GM23248 (cell line): ENCODE measurements at regions not wholly inside any gene's neighbourhood (a gene's known extent, or its start where the extent isn't known, plus 50 kb on each side); places are given as distances from the start of the nearest gene placed in this dataset.
A peak's percentile ranks its signal among the peaks of the same experiment; 100 is the strongest.

Experiments used
- DNase-seq: peaks from one replicate; pipeline ENCODE4 v3.0.0-alpha.2; 2015
- H2AFZ ChIP-seq: fragments of 200-600 bp; sonication (generic); 2 replicates; pipeline ENCODE4 v1.6.1; 2016; ENCODE audit warnings: antibody characterized with exemption
- H3F3A ChIP-seq: fragments of 200-600 bp; sonication (generic); 2 replicates; pipeline ENCODE4 v1.6.1; 2016; ENCODE audit warnings: mild to moderate bottlenecking, antibody characterized with exemption, mixed run types; ENCODE audit not compliant: insufficient read depth
- H3K27ac ChIP-seq: fragments of 200-600 bp; sonication (generic); 2 replicates; pipeline ENCODE4 v1.5.1; 2016; ENCODE audit warnings: mild to moderate bottlenecking
- H3K27me3 ChIP-seq: fragments of 200-600 bp; sonication (generic); replicated peaks from 2 replicates; pipeline ENCODE4 v1.6.1; 2016; ENCODE audit warnings: mild to moderate bottlenecking; ENCODE audit not compliant: insufficient read depth
- H3K36me3 ChIP-seq: fragments of 200-600 bp; sonication (generic); 2 replicates; pipeline ENCODE4 v1.6.1; 2016; ENCODE audit warnings: low read depth, mild to moderate bottlenecking
- H3K4me1 ChIP-seq: fragments of 200-600 bp; sonication (generic); 2 replicates; pipeline ENCODE4 v1.6.1; 2016; ENCODE audit warnings: mild to moderate bottlenecking; ENCODE audit not compliant: insufficient read depth
- H3K4me2 ChIP-seq: fragments of 200-600 bp; sonication (generic); one replicate; pipeline ENCODE4 v1.6.1; 2016; ENCODE audit warnings: mild to moderate bottlenecking; ENCODE audit not compliant: unreplicated experiment
- H3K4me3 ChIP-seq: fragments of 200-600 bp; sonication (generic); 2 replicates; pipeline ENCODE4 v1.5.1; 2016; ENCODE audit warnings: mild to moderate bottlenecking
- H3K79me2 ChIP-seq: fragments of 200-600 bp; sonication (generic); 2 replicates; pipeline ENCODE4 v1.6.1; 2016; ENCODE audit warnings: mild to moderate bottlenecking; ENCODE audit not compliant: insufficient read depth
- H3K9ac ChIP-seq: fragments of 200-600 bp; sonication (generic); 2 replicates; pipeline ENCODE4 v1.6.1; 2016; ENCODE audit warnings: mild to moderate bottlenecking
- H3K9me2 ChIP-seq: fragments of 200-600 bp; sonication (generic); 2 replicates; pipeline ENCODE4 v1.6.1; 2016; ENCODE audit warnings: mixed run types, mild to moderate bottlenecking, moderate library complexity; ENCODE audit not compliant: insufficient read depth
- H3K9me3 ChIP-seq: fragments of 200-600 bp; sonication (generic); one replicate; pipeline ENCODE4 v1.6.1; 2017; ENCODE audit warnings: low read depth
- H4K20me1 ChIP-seq: fragments of 200-600 bp; sonication (generic); 2 replicates; pipeline ENCODE4 v1.6.0; 2016; ENCODE audit not compliant: insufficient read depth
- EZH2 ChIP-seq: fragments of 200-600 bp; sonication (generic); IDR thresholded peaks from 2 replicates; pipeline ENCODE4 v1.6.1; 2018; ENCODE audit warnings: antibody characterized with exemption, mild to moderate bottlenecking; ENCODE audit not compliant: insufficient read depth, poor library complexity, severe bottlenecking
- EZH2phosphoT487 ChIP-seq: fragments of 200-600 bp; sonication (generic); IDR thresholded peaks from 2 replicates; pipeline ENCODE4 v1.6.1; 2018; ENCODE audit warnings: antibody characterized with exemption, moderate library complexity, mild to moderate bottlenecking, low read depth; ENCODE audit not compliant: insufficient read depth
- WGBS, 2 experiments: methylation state at CpG; one replicate each; pipeline ENCODE4 v1.1.6; 2015 to 2017; ENCODE audit warnings: low lambda C conversion rate in 2 of 2, low coverage in 1 of 2; ENCODE audit errors: missing lambda C conversion rate in 2 of 2; 5-methylcytosine and 5-hydroxymethylcytosine counted together
- in situ Hi-C: fragments of 300-500 bp; cut with MboI; formaldehyde crosslinking; loops from 2 replicates; pipeline ENCODE4 v1.15.0; 2020

DNA sequence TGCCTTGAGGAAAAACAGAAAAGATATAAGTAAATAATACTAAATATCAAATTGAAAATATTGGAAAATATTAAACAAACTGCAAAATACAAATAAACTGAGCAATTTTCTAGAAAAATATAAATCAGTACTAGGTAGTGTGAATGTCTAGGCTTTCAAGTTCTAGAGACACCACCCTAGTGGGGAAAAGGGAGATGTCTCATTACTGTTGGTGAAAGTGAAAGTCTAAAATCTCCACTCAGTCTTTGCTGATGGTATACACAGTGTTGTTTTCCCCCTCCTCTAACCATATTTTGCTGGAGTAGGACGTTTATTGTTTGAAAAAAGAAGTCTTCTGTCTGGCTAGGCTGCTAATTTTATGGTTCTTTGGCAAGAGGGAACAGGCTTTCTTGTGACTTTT is 1368.9 kb downstream of the OTOL1 start:
- Histone ChIP-seq H3K9me2 (no peaks in the 10 kb centered on the region), H3K4me3 (peak overlapping the region; percentile 36; the same call in 1 of the 2 replicates), H3K9me3 (no peaks in the 10 kb centered on the region), H3K4me1 (no peaks in the 10 kb centered on the region), H2AFZ (peak overlapping the region; percentile 74), H3K4me2 (peak overlapping the region; percentile 36), H4K20me1 (no peaks in the 10 kb centered on the region), H3K9ac (peak overlapping the region; percentile 7; the same call in 1 of the 2 replicates), H3K27ac (no peak overlapping the region), H3K27me3 (no peaks in the 10 kb centered on the region), H3K36me3 (no peaks in the 10 kb centered on the region), H3F3A (no peaks in the 10 kb centered on the region), H3K79me2 (no peaks in the 10 kb centered on the region)
- in situ Hi-C loops = no loop called here
- 4% methylated on average over 1 of the region's 1 CpG for WGBS, 2 experiments
- DNase-seq = peak; percentile 10
- TF ChIP-seq EZH2phosphoT487 (no peak), EZH2 (no peak)

DNA sequence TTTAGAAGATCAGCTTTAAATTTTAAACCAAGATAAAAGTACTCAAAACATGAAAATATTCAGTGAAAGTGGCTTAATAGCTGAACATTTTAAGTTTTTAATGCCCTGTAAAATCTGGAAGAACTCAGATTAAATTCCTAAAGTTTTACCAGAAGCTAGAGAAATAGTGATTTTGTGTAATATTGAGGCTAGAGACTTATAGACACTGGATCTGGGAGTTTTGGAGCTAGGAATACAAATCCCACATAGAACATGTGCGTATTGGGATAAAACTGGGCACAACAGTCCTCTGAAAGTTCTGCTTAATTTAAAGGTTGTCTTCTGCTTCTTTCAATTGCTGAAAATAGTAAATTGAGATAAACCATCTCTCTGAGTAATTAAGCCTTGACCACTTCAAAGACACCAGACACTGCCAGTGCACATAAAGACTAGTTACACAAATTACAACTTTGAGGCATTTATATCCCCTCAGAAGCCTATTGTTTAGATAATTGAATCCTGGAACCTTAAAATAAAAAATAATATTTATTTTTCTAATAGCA is 1382.5 kb downstream of the OTOL1 start:
- no peaks in the 10 kb centered on the region for H3K36me3 ChIP-seq
- no peaks in the 10 kb centered on the region for H3K27me3 ChIP-seq
- peaks cover 3% of the 10 kb centered on the region for H3K9me3 ChIP-seq
- H3K4me1 ChIP-seq = no peaks in the 10 kb centered on the region
- in situ Hi-C loops = no loop called here
- H3K4me2 ChIP-seq = no peak overlapping the region
- H3K9ac ChIP-seq = no peak overlapping the region
- no peak overlapping the region for H2AFZ ChIP-seq
- H3K4me3 ChIP-seq = no peak overlapping the region
- no peaks in the 10 kb centered on the region for H3K9me2 ChIP-seq
- no peaks in the 10 kb centered on the region for H3F3A ChIP-seq
- no peaks in the 10 kb centered on the region for H4K20me1 ChIP-seq
- no peaks in the 10 kb centered on the region for H3K79me2 ChIP-seq
- no peak overlapping the region for H3K27ac ChIP-seq
- WGBS, 2 experiments = 45 to 48% methylated on average over 1 of the region's 1 CpG
- DNase-seq = no peak
- TF ChIP-seq EZH2phosphoT487 = no peak
- no peak for TF ChIP-seq EZH2

DNA sequence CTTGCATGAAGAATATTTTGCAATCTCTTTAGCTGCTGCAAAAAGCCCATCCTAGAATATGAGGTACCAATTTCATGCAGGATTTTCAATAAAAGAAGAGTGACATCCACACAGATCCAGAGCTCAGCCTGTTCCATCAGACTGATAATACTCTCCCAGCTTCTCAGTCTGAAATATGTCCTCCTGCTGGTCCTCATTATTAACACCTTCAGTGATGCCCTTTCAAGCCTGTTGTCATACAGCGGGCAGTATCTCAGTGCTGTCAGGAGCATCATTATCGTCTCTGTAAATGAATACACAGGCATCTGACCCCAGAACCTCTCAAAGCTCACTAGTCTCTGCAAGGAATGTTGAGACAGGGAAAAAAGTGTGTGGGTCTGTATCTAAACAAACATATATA is 1387.8 kb downstream of the OTOL1 start:
- no peak overlapping the region for H3K4me2 ChIP-seq
- H3K9ac ChIP-seq = no peak overlapping the region
- TF ChIP-seq EZH2phosphoT487 (no peak), EZH2 (no peak)
- 30 to 43% methylated on average over 2 of the region's 2 CpGs for WGBS, 2 experiments
- no peak overlapping the region for H3K27ac ChIP-seq
- H3K79me2 ChIP-seq = no peaks in the 10 kb centered on the region
- H2AFZ ChIP-seq = no peak overlapping the region
- H3K4me3 ChIP-seq = no peak overlapping the region
- no peaks in the 10 kb centered on the region for H3K9me2 ChIP-seq
- H4K20me1 ChIP-seq = no peaks in the 10 kb centered on the region
- no peak for DNase-seq
- peaks cover 3% of the 10 kb centered on the region for H3K9me3 ChIP-seq
- no peaks in the 10 kb centered on the region for H3K4me1 ChIP-seq
- H3K36me3 ChIP-seq = no peaks in the 10 kb centered on the region
- H3K27me3 ChIP-seq = no peaks in the 10 kb centered on the region
- no peaks in the 10 kb centered on the region for H3F3A ChIP-seq
- in situ Hi-C loops = no loop called here

DNA sequence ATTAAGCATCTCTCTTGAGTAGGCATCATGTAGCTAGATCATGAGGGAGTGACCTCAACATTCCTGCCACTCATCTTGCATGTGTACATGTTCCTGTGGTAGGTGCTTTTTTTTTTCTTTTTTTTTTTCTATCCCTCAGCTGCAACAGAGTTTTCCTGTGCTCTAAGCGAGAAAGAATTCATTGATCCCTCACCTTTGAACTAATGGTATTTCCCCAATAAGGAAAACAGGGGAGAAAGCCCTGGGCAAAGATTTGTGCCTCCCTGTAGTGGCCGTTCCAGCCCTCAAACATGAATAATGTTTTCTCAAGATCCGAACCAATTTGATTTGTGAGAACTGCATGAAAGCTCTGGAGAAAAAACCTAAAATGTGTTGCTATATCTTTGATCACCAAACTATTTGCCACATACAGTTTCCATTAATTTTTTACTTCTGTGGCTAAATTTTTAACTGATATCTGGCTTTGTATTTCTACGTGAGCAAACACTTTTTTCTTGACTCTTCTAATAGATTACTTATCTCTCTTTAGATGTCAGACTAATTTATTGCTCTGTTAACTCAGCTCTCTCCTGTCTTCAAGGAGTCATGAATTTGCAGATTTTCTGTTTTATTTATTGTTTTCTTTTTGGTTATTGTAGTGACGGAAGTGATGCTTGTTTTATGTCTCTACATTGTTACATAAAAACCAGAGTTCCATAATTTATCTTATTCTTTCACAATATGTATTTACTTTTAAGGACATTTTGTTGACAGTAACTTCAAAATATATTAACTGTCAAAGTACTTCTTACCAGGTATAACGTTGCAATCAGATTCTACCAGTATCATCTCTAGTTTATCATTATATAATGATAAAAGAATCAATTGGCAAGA is 1396.5 kb downstream of the OTOL1 start:
- Histone ChIP-seq H3K4me1 (no peaks in the 10 kb centered on the region), H3K27ac (no peak overlapping the region), H3K9ac (no peak overlapping the region), H3K9me2 (no peaks in the 10 kb centered on the region), H3K4me3 (no peak overlapping the region), H3K9me3 (no peaks in the 10 kb centered on the region), H3F3A (no peaks in the 10 kb centered on the region), H3K36me3 (no peaks in the 10 kb centered on the region), H4K20me1 (no peaks in the 10 kb centered on the region), H3K79me2 (no peaks in the 10 kb centered on the region), H2AFZ (no peak overlapping the region), H3K4me2 (no peak overlapping the region), H3K27me3 (no peaks in the 10 kb centered on the region)
- no peak for TF ChIP-seq EZH2phosphoT487
- no peak for TF ChIP-seq EZH2
- in situ Hi-C loops = no loop called here
- 14 to 15% methylated on average over 6 of the region's 6 CpGs for WGBS, 2 experiments
- no peak for DNase-seq
